WERI-Rb-1 (cell line): ENCODE measurements at regions not wholly inside any gene's neighbourhood (a gene's known extent, or its start where the extent isn't known, plus 50 kb on each side); places are given as distances from the start of the nearest gene placed in this dataset.

ENCODE experiments used
- DNase-seq: peaks from one replicate; pipeline ENCODE4 v3.0.0-alpha.2; 2020
- H3K27ac ChIP-seq: fragments of 250-450 bp; sonication (Bioruptor Pico); 2 replicates; pipeline ENCODE4 v1.5.1; 2020; ENCODE audit warnings: mild to moderate bottlenecking, moderate library complexity
- H3K27me3 ChIP-seq: fragments of 250-450 bp; sonication (Bioruptor Pico); 2 replicates; pipeline ENCODE4 v1.5.1; 2021; ENCODE audit warnings: mild to moderate bottlenecking, low read depth, moderate library complexity; ENCODE audit not compliant: insufficient read depth, severe bottlenecking
- H3K36me3 ChIP-seq: fragments of 250-450 bp; sonication (Bioruptor Pico); 2 replicates; pipeline ENCODE4 v1.5.1; 2020; ENCODE audit warnings: mild to moderate bottlenecking, moderate library complexity
- H3K4me3 ChIP-seq: 2 replicates; pipeline ENCODE4 v1.5.1; 2011; ENCODE audit warnings: low read depth, mild to moderate bottlenecking, control low read depth, low read length
- H3K9me3 ChIP-seq: fragments of 250-450 bp; sonication (Bioruptor Pico); 2 replicates; pipeline ENCODE4 v1.5.1; 2021; ENCODE audit warnings: mild to moderate bottlenecking, moderate library complexity; ENCODE audit not compliant: severe bottlenecking
- TF ChIP-seq, protein P1 (sequence below): IDR thresholded peaks from 2 replicates; pipeline ENCODE4 v1.5.1; 2011; ENCODE audit warnings: low read depth, mild to moderate bottlenecking, control low read depth, inconsistent platforms, low read length

DNA sequence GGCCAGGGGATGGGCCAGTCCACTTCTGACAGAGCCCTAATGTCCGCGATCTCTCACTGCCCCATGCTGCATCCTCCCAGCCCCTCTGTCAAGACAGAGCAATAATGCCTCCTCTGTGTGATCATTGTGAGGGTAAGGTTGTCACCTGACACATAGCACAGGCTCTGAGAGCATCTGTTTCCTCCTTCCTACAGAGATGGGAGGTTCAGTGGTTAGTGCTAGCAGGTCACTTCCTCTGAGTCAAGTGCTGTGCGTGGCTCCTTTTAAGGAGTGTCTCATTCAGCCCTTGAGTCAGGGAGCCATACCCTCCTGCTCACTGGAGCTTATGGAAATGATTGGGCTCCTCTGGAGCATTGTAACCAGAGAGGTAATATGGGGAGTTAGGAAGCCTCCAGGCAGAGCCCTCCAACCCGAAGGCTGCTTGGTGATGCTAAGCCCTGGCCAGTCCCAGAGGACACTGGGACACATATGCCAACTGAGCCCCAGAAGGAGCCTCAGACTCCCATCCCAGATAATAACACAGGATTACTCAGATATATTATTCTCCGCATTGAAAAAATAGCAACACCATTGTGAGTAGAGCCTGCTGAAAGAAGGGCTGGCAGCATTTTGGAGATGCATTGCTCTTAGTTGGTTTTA lies 189.0 kb downstream of the GALNT1 start:
- DNase-seq, result no peak
- Histone ChIP-seq H3K27me3 (peaks cover 12% of the 10 kb centered on the region), H3K36me3 (no peaks in the 10 kb centered on the region), H3K4me3 (no peak overlapping the region), H3K9me3 (no peaks in the 10 kb centered on the region), H3K27ac (no peak overlapping the region)
- TF ChIP-seq, protein P1, sequence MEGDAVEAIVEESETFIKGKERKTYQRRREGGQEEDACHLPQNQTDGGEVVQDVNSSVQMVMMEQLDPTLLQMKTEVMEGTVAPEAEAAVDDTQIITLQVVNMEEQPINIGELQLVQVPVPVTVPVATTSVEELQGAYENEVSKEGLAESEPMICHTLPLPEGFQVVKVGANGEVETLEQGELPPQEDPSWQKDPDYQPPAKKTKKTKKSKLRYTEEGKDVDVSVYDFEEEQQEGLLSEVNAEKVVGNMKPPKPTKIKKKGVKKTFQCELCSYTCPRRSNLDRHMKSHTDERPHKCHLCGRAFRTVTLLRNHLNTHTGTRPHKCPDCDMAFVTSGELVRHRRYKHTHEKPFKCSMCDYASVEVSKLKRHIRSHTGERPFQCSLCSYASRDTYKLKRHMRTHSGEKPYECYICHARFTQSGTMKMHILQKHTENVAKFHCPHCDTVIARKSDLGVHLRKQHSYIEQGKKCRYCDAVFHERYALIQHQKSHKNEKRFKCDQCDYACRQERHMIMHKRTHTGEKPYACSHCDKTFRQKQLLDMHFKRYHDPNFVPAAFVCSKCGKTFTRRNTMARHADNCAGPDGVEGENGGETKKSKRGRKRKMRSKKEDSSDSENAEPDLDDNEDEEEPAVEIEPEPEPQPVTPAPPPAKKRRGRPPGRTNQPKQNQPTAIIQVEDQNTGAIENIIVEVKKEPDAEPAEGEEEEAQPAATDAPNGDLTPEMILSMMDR, result no peak

DNA sequence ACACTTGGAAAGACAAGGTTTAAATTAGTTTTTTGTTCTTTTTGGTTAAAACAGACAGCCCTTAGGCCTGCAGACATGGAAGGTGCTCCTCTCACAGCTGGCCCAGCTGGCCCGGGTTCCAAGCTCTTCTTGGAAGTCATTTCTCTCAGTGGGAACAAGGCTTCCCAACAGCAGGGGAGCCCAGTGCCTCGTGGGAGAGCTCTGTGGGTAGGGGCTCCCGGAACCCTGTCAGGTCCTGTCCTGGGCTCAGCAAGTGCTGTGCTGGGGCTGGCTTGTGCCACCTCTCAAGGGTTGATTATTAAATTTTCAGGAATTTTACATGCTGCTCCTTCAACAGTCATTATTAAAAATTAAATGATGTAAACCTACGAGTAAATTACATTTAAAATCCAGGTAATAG lies 189.6 kb downstream of the GALNT1 start:
- TF ChIP-seq, protein P1, result no peak
- DNase-seq, result no peak
- Histone ChIP-seq H3K36me3 (no peaks in the 10 kb centered on the region), H3K9me3 (no peaks in the 10 kb centered on the region), H3K27ac (no peak overlapping the region), H3K4me3 (no peak overlapping the region), H3K27me3 (peaks cover 15% of the 10 kb centered on the region)

DNA sequence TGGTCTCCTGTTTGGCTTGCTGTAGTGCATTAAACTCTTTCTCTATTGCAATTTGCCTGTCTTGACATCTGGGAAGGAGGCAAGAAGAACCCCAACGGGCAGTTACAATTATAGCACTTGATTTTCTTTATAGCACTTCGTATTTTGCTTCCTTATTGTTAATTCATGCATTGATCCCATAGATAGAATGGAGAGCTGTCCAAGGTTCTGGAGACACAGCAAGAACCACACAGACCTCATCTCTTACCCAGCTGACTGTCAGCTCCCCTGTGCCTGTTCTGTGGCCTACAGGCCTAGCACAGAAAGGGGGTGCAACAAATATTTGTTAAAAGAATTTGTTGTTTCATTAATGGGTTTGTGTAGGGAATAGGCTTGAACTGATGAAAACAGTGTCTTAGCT lies 194.3 kb downstream of the GALNT1 start:
- TF ChIP-seq, protein P1, result no peak
- no peak for DNase-seq
- Histone ChIP-seq H3K27ac (no peak overlapping the region), H3K36me3 (no peaks in the 10 kb centered on the region), H3K27me3 (peaks cover 28% of the 10 kb centered on the region), H3K4me3 (no peak overlapping the region), H3K9me3 (no peaks in the 10 kb centered on the region)

DNA sequence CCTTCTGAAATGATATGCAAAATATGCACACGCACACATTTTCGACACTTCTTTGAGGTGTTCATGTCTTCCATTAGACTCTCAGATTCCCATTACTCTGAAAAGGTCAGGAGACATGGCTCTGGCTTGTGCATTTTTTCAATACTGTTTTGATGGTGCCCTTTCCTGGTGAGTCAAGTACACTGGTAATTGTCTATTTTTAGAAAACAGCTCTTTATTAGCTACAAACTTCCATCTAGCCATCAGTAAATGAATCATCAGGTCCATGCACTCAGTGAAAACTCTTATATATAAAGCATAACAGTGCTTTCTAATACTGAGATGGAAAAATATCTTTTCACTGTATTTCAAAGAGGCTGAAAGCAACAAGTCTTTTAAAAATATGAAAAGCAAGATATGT lies 194.9 kb downstream of the GALNT1 start:
- Histone ChIP-seq H3K36me3 (no peaks in the 10 kb centered on the region), H3K4me3 (no peak overlapping the region), H3K27me3 (peaks cover 28% of the 10 kb centered on the region), H3K9me3 (no peaks in the 10 kb centered on the region), H3K27ac (no peak overlapping the region)
- no peak for DNase-seq
- TF ChIP-seq, protein P1, result no peak

DNA sequence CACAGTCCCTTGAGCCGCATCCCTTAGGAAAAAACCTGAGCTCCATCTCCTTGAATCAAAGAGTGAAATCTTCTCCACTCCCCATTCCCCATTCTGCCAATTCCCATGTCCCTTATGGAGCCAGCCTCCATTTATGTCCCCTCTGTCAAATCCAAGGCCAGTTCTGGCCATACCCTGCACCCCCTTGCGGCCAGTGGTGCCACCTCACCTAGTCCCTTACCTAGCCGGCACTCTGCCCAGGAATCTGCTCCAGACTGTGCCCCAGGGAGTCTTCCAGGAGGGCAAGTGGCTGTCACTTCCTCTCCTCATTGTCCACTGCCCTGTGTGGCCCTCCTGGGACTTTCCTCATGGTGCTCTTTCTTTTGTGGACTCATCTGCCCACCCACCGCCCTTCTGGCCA lies 195.4 kb upstream of the RMP24 start:
- H3K4me3 ChIP-seq, result no peak overlapping the region
- H3K36me3 ChIP-seq, result no peaks in the 10 kb centered on the region
- peak; percentile 31 for DNase-seq
- H3K9me3 ChIP-seq, result no peaks in the 10 kb centered on the region
- TF ChIP-seq, protein P1, result peak; percentile 72
- peaks cover 28% of the 10 kb centered on the region for H3K27me3 ChIP-seq
- no peak overlapping the region for H3K27ac ChIP-seq
